ENCODE measurements at regions not wholly inside any gene's neighbourhood (a gene's known extent, or its start where the extent isn't known, plus 50 kb on each side); places are given as distances from the start of the nearest gene placed in this dataset.

DNA sequence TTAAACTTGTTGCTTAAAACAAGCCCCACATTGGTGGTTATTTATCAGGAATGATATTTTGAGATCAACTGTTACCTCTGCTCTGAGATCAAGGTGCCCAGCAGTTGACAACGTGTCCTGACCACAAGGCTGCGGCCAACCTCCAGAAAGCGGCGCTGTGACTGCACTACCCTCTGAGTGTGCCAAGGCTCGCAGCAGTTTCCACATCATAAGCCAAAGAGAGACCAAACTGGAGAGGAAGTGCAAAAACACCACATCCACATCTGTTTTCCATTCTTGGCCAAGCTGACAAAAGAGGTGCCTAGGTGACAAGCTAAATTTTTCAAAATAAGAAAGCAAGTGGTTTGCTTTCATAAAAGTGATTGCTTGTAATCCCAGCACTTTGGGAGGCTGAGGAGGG, 410.8 kb upstream of the POU3F3 start:
- Histone ChIP-seq H3K36me3 (ENCODE audit: control insufficient read depth in 2 of 3, insufficient read depth in 3 of 3, low read length in 3 of 3) (no peaks in the 10 kb centered on the region), H3K27me3 (ENCODE audit: control insufficient read depth in 2 of 2, insufficient read depth in 2 of 2, low read length in 2 of 2) (no peaks in the 10 kb centered on the region), H3K4me1 (ENCODE audit: control insufficient read depth in 2 of 2, insufficient read depth in 2 of 2, low read length in 2 of 2) (peaks cover 0 to 6% of the 10 kb centered on the region in 2 donors), H3K9me3 (ENCODE audit: control insufficient read depth in 2 of 3, low read length in 3 of 3) (no peaks in the 10 kb centered on the region), H3K4me3 (ENCODE audit: low read length) (no peak overlapping the region), H3K27ac (ENCODE audit: low read depth, low read length) (no peak overlapping the region)
- Mint-ChIP-seq H3K27me3 (no peaks in the 10 kb centered on the region), H3K36me3 (no peaks in the 10 kb centered on the region), H3K4me3 (no peak overlapping the region), H3K9me3 (no peaks in the 10 kb centered on the region), H3K27ac (no peak overlapping the region), H3K4me1 (peaks cover under 1 to 11% (median 10%) of the 10 kb centered on the region in 7 donors)
- ChIA-PET POLR2A (interaction anchor here (0.6 kb wide), 1 partner anchor 12 kb away, joined by 3 read pairs; no protein-coding TSS in a partner anchor), CTCF (no interaction called here)
- peak; percentile 61 for ATAC-seq
- no peak for DNase-seq
- intact Hi-C loops (cut with micrococcal nuclease) = no loop called here

DNA sequence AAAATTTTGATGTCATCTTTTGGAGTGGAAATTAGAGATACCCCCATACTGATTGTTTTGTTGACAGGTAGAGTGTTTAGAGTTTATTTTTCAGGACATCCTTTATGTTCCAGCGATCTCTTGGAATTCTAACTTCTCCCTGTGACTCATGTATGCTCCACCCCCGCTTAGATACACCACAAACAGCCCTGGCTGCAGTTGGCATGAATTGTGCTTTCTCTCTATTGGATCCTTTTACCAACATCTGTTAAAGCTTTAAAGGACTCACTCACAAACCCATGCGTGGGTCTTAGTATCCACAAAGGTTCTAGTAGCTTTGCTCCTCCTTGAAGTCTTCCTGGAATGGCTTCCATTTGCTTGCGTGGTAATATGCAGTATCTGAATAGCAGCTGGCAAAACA, 409.5 kb upstream of the POU3F3 start:
- Histone ChIP-seq H3K27me3 (ENCODE audit: control insufficient read depth in 2 of 2, insufficient read depth in 2 of 2, low read length in 2 of 2) (no peaks in the 10 kb centered on the region), H3K27ac (ENCODE audit: low read depth, low read length) (no peak overlapping the region), H3K9me3 (ENCODE audit: control insufficient read depth in 2 of 3, low read length in 3 of 3) (no peaks in the 10 kb centered on the region), H3K36me3 (ENCODE audit: control insufficient read depth in 2 of 3, insufficient read depth in 3 of 3, low read length in 3 of 3) (no peaks in the 10 kb centered on the region), H3K4me1 (ENCODE audit: control insufficient read depth in 2 of 2, insufficient read depth in 2 of 2, low read length in 2 of 2) (peaks cover 0 to 6% of the 10 kb centered on the region in 2 donors), H3K4me3 (ENCODE audit: low read length) (no peak overlapping the region)
- ChIA-PET CTCF (no interaction called here), POLR2A (no interaction called here)
- intact Hi-C loops (cut with micrococcal nuclease) = no loop called here
- H3K4me3 Mint-ChIP-seq = no peak overlapping the region
- H3K4me1 Mint-ChIP-seq = peaks cover 3 to 22% (median 18%) of the 10 kb centered on the region in 7 donors
- no peaks in the 10 kb centered on the region for H3K9me3 Mint-ChIP-seq
- no peak overlapping the region for H3K27ac Mint-ChIP-seq
- H3K36me3 Mint-ChIP-seq = no peaks in the 10 kb centered on the region
- DNase-seq (no peak), ATAC-seq (no peak)
- no peaks in the 10 kb centered on the region for H3K27me3 Mint-ChIP-seq

DNA sequence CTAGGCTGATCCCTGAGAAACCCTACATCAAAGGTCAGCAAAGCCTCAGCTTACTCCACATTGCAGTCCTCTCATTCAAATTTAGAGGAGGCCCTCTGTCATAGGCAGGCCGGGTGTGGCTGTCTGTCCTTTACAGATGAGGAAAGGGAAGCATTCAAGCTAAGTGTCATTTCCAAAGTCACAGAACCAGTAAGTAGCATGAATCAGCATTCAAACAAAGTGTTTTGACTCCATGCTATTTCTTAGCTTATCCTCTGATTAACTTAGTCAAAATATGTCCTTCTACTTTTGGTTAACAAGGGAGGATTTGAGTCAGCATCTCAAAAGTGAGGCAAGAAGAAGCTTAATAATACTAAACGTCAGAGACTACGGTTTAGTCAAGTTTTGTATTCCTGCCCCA, 409.0 kb upstream of the POU3F3 start:
- CTCF ChIA-PET = no interaction called here

DNA sequence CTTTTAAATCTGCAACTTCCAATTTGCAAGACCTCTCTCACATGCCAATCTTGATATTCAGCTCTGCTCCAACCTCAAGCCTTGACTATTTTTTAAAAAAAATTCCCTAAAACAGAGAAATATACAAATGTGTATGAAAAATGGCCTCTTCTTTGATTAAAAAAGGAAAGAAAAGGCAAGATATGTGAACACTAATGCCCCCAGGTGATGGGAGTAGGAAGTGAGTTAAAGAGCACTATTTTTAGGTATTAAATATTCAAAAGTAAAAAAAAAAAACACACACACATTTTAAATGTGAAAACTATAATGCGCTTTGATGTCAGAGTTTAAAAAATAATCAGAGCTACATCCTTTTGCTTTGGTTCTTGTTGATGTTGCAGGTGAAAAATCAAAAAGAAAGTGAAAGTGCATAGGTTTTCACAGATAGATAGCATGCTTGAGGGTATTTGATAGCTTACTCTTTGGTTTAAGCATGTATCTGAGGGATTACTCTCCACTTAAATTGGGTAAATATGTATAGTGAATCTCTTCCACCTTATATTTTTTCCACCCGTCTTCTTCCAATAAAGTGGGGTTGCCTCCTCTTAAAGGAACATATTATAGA, 406.0 kb upstream of the POU3F3 start:
- peak overlapping the region; percentile 11 for H3K4me3 ChIP-seq (ENCODE audit: low read length)
- H3K4me3 Mint-ChIP-seq = peak overlapping the region in 9 of 10 donors; percentile 19 to 80 (median 67)
- H3K36me3 ChIP-seq (ENCODE audit: control insufficient read depth in 2 of 3, insufficient read depth in 3 of 3, low read length in 3 of 3) = no peaks in the 10 kb centered on the region
- peaks cover 3 to 25% (median 18%) of the 10 kb centered on the region in 7 donors for H3K4me1 Mint-ChIP-seq
- H3K9me3 Mint-ChIP-seq = peaks cover 0 to 2% (median 0%) of the 10 kb centered on the region in 11 donors
- H3K27me3 Mint-ChIP-seq = peaks cover 0 to 3% (median 0%) of the 10 kb centered on the region in 5 donors
- H3K36me3 Mint-ChIP-seq = no peaks in the 10 kb centered on the region
- DNase-seq (peak in 4 of 9 donors; percentile 3 to 21 (median 19)), ATAC-seq (no peak)
- no peaks in the 10 kb centered on the region for H3K9me3 ChIP-seq (ENCODE audit: control insufficient read depth in 2 of 3, low read length in 3 of 3)
- peaks cover 0 to 6% of the 10 kb centered on the region in 2 donors for H3K4me1 ChIP-seq (ENCODE audit: control insufficient read depth in 2 of 2, insufficient read depth in 2 of 2, low read length in 2 of 2)
- H3K27ac Mint-ChIP-seq = peak overlapping the region in 6 of 9 donors; percentile 7 to 72 (median 61)
- CTCF ChIA-PET = interaction anchor here (0.6 to 1.2 kb wide), 3 partner anchors 12 to 1608 kb away, joined by 3 read pairs; no protein-coding TSS in a partner anchor
- H3K27ac ChIP-seq (ENCODE audit: low read depth, low read length) = no peak overlapping the region
- POLR2A ChIA-PET = no interaction called here
- no peaks in the 10 kb centered on the region for H3K27me3 ChIP-seq (ENCODE audit: control insufficient read depth in 2 of 2, insufficient read depth in 2 of 2, low read length in 2 of 2)
- intact Hi-C loops (cut with micrococcal nuclease) = loop anchor here in 1 of 2 donors (5.0 kb wide), 1 partner anchor 1286 kb away; no protein-coding TSS in a partner anchor

More for the DNA sequence above, 409.0 kb upstream of the POU3F3 start:
- POLR2A ChIA-PET = no interaction called here
- Histone ChIP-seq H3K4me3 (ENCODE audit: low read length) (no peak overlapping the region), H3K9me3 (ENCODE audit: control insufficient read depth in 2 of 3, low read length in 3 of 3) (no peaks in the 10 kb centered on the region), H3K27ac (ENCODE audit: low read depth, low read length) (no peak overlapping the region), H3K36me3 (ENCODE audit: control insufficient read depth in 2 of 3, insufficient read depth in 3 of 3, low read length in 3 of 3) (no peaks in the 10 kb centered on the region), H3K4me1 (ENCODE audit: control insufficient read depth in 2 of 2, insufficient read depth in 2 of 2, low read length in 2 of 2) (peaks cover 0 to 6% of the 10 kb centered on the region in 2 donors), H3K27me3 (ENCODE audit: control insufficient read depth in 2 of 2, insufficient read depth in 2 of 2, low read length in 2 of 2) (no peaks in the 10 kb centered on the region)
- H3K36me3 Mint-ChIP-seq = no peaks in the 10 kb centered on the region
- H3K4me3 Mint-ChIP-seq = no peak overlapping the region
- H3K27me3 Mint-ChIP-seq = no peaks in the 10 kb centered on the region
- H3K9me3 Mint-ChIP-seq = no peaks in the 10 kb centered on the region
- ATAC-seq = no peak
- no peak for DNase-seq
- intact Hi-C loops (cut with micrococcal nuclease) = loop anchor here in 1 of 2 donors (5.0 kb wide), 1 partner anchor 1283 kb away; no protein-coding TSS in a partner anchor
- peaks cover 3 to 24% (median 18%) of the 10 kb centered on the region in 7 donors for H3K4me1 Mint-ChIP-seq
- H3K27ac Mint-ChIP-seq = no peak overlapping the region

DNA sequence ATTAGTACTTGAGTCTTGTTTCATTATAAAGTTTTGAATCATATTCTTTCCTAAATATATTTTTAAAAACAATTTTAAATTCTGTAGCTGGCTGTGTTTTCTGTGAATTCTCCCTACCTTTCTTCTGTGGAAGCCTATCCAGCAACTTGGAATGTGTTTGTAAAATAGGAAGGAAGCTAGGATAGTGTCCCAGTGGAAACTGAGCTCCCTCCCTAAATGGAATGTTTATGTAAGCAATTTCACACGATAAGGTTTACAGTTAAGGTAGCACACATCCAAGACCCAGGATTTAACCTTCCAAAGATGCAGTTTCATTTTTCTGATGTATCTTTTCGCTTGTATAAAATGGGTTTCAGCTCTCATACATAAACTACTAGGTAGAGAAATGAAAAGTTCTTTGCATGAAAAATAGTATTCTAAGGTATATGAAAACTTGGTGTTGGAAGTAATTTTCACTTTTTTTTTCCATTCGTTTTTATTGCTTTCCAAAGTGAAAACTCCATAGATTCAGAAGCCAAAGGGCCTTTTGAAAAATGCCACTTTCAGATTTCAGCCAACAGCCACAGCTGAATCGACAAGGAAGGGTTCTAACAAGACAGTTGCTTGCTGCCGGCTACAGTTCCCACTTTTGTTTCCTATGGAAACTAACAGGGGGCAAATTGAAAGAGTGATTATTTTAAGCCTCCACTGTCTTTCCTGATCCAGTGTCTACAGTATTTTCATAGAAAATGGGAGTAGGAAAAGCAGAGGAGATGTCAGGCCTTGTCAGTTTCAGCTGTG, 405.1 kb upstream of the POU3F3 start:
- H3K27me3 Mint-ChIP-seq = peaks cover 0 to 3% (median 0%) of the 10 kb centered on the region in 5 donors
- peak overlapping the region in 7 of 10 donors; percentile 53 to 80 (median 68) for H3K4me3 Mint-ChIP-seq
- Histone ChIP-seq H3K9me3 (ENCODE audit: control insufficient read depth in 2 of 3, low read length in 3 of 3) (no peaks in the 10 kb centered on the region), H3K4me3 (ENCODE audit: low read length) (no peak overlapping the region), H3K4me1 (ENCODE audit: control insufficient read depth in 2 of 2, insufficient read depth in 2 of 2, low read length in 2 of 2) (peaks cover 0 to 6% of the 10 kb centered on the region in 2 donors), H3K27me3 (ENCODE audit: control insufficient read depth in 2 of 2, insufficient read depth in 2 of 2, low read length in 2 of 2) (no peaks in the 10 kb centered on the region), H3K36me3 (ENCODE audit: control insufficient read depth in 2 of 3, insufficient read depth in 3 of 3, low read length in 3 of 3) (no peaks in the 10 kb centered on the region), H3K27ac (ENCODE audit: low read depth, low read length) (no peak overlapping the region)
- DNase-seq = no peak
- H3K27ac Mint-ChIP-seq = peak overlapping the region in 2 of 9 donors; percentile 54 to 71
- ChIA-PET CTCF (interaction anchor here (0.6 to 1.2 kb wide), 3 partner anchors 13 to 1609 kb away, joined by 3 read pairs; no protein-coding TSS in a partner anchor), POLR2A (no interaction called here)
- no peak for ATAC-seq
- no peaks in the 10 kb centered on the region for H3K36me3 Mint-ChIP-seq
- peaks cover 3 to 25% (median 18%) of the 10 kb centered on the region in 7 donors for H3K4me1 Mint-ChIP-seq
- intact Hi-C loops (cut with micrococcal nuclease) = loop anchor here in 1 of 2 donors (5.0 kb wide), 1 partner anchor 1287 kb away; no protein-coding TSS in a partner anchor
- peaks cover 0 to 2% (median 0%) of the 10 kb centered on the region in 11 donors for H3K9me3 Mint-ChIP-seq

DNA sequence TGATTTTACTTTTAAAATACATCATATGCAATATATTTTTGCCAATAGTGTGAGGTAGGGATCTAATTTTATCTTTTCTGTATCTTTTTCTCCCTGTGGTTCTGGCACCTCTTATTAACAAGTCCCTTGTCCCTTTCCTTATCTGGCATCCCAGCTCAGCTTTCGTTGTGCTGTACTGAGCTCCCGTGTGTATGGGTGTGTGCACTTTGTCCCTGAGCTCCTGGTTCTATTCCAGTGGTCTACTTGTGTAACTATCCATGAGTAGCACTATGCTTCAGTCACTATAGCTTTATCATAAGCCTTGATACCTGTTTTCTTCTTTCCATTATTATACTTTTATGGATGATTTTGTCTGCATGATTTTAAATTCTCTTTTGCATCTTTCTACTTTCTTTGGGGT, 401.4 kb upstream of the POU3F3 start:
- intact Hi-C loops (cut with micrococcal nuclease) = no loop called here
- peaks cover 0 to 3% (median 0%) of the 10 kb centered on the region in 11 donors for H3K9me3 Mint-ChIP-seq
- H3K27ac Mint-ChIP-seq = no peak overlapping the region
- ATAC-seq (no peak), DNase-seq (no peak)
- Histone ChIP-seq H3K27ac (ENCODE audit: low read depth, low read length) (no peak overlapping the region), H3K9me3 (ENCODE audit: control insufficient read depth in 2 of 3, low read length in 3 of 3) (no peaks in the 10 kb centered on the region), H3K36me3 (ENCODE audit: control insufficient read depth in 2 of 3, insufficient read depth in 3 of 3, low read length in 3 of 3) (no peaks in the 10 kb centered on the region), H3K27me3 (ENCODE audit: control insufficient read depth in 2 of 2, insufficient read depth in 2 of 2, low read length in 2 of 2) (no peaks in the 10 kb centered on the region), H3K4me1 (ENCODE audit: control insufficient read depth in 2 of 2, insufficient read depth in 2 of 2, low read length in 2 of 2) (peaks cover 0 to 3% of the 10 kb centered on the region in 2 donors), H3K4me3 (ENCODE audit: low read length) (no peak overlapping the region)
- CTCF ChIA-PET = no interaction called here
- H3K27me3 Mint-ChIP-seq = peaks cover 0 to 3% (median 0%) of the 10 kb centered on the region in 5 donors
- peaks cover 3 to 20% (median 13%) of the 10 kb centered on the region in 7 donors for H3K4me1 Mint-ChIP-seq
- POLR2A ChIA-PET = no interaction called here
- H3K4me3 Mint-ChIP-seq = no peak overlapping the region
- no peaks in the 10 kb centered on the region for H3K36me3 Mint-ChIP-seq

Measured in naive thymus-derived CD4-positive, alpha-beta T cell (primary cell).